ENCODE measurements at regions not wholly inside any gene's neighbourhood (a gene's known extent, or its start where the extent isn't known, plus 50 kb on each side); places are given as distances from the start of the nearest gene placed in this dataset.

DNA sequence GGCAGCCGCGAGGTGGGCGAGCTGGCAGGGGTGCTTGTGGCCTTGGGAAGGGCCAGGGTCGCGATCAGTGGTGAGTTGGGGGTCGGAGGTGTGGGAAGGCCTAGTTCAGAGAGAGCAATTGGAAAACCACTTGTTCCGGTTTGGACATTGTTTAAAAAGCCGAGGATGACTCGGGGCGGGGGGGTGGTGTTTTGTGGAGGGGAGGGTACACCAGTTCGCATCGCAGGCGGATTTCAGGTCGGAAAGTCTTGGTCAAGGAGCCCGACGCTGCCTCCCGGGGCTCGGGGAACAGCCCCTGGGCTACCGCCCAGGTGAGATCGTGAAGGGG is 66.4 kb downstream of the KPNA2 start:
- Histone ChIP-seq H3K36me3 (ENCODE audit: low read depth) (no peaks in the 10 kb centered on the region), H3K4me1 (ENCODE audit: insufficient read depth) (0 out of 2 replicates have a peak, but pooled peaks cover 6% of the 10 kb centered on the region), H3K9me2 (ENCODE audit: insufficient read depth) (no peaks in the 10 kb centered on the region), H3K79me2 (ENCODE audit: insufficient read depth) (peaks cover 27% of the 10 kb centered on the region), H2AFZ (peak overlapping the region; percentile 97), H3K9me3 (ENCODE audit: low read depth) (no peaks in the 10 kb centered on the region), H4K20me1 (ENCODE audit: insufficient read depth) (no peaks in the 10 kb centered on the region), H3K27ac (no peak overlapping the region), H3K4me3 (peak overlapping the region; percentile 80), H3K9ac (peak overlapping the region; percentile 88), H3K27me3 (replicated peaks; ENCODE audit: insufficient read depth) (no peaks in the 10 kb centered on the region), H3K4me2 (ENCODE audit: unreplicated experiment) (peak overlapping the region; percentile 76), H3F3A (ENCODE audit: insufficient read depth) (peaks cover 10% of the 10 kb centered on the region)
- in situ Hi-C loops (cut with MboI) = no loop called here
- 1% methylated on average over 16 to 19 of the region's 20 CpGs for WGBS, 2 experiments (ENCODE audit: low coverage in 1 of 2, low lambda C conversion rate in 2 of 2, missing lambda C conversion rate in 2 of 2)
- no peak for TF ChIP-seq EZH2phosphoT487 (IDR thresholded peaks at IDR 0.05; ENCODE audit: insufficient read depth, low read depth)
- no peak for TF ChIP-seq EZH2 (IDR thresholded peaks at IDR 0.05; ENCODE audit: insufficient read depth, poor library complexity, severe bottlenecking)
- DNase-seq = no peak

DNA sequence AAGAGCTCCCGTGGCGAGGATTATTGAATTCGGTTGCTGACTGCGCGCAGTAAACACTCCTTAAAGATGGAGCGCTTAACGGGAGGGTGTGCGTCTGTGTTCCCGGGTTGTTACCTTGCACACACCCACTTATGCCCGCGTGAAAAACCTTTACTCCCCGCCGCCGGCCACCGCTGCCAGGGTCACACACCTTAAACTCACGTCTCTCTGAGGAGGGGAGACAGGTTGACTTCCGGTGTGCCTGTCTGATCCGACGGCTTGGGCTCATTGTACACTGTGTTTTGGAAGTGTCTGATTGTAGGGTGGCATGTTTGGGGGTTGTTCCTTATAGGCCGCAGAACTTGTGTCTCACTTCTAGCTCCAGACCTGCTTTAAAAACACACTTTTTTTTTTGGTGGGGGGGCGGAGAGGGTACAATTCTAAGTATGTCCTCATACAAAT is 66.8 kb downstream of the KPNA2 start:
- peak overlapping the region; percentile 80 for H3K4me3 ChIP-seq
- peak overlapping the region; percentile 76 for H3K4me2 ChIP-seq (ENCODE audit: unreplicated experiment)
- H3K27ac ChIP-seq = no peak overlapping the region
- H3K9me2 ChIP-seq (ENCODE audit: insufficient read depth) = no peaks in the 10 kb centered on the region
- TF ChIP-seq EZH2phosphoT487 (IDR thresholded peaks at IDR 0.05; ENCODE audit: insufficient read depth, low read depth) (no peak), EZH2 (IDR thresholded peaks at IDR 0.05; ENCODE audit: insufficient read depth, poor library complexity, severe bottlenecking) (no peak)
- no peaks in the 10 kb centered on the region for H4K20me1 ChIP-seq (ENCODE audit: insufficient read depth)
- H3K9ac ChIP-seq = peak overlapping the region; percentile 88
- DNase-seq = peak; percentile 30
- no peaks in the 10 kb centered on the region for H3K36me3 ChIP-seq (ENCODE audit: low read depth)
- WGBS, 2 experiments (ENCODE audit: low coverage in 1 of 2, low lambda C conversion rate in 2 of 2, missing lambda C conversion rate in 2 of 2) = 2 to 4% methylated on average over 21 of the region's 21 CpGs
- in situ Hi-C loops (cut with MboI) = no loop called here
- no peaks in the 10 kb centered on the region for H3K9me3 ChIP-seq (ENCODE audit: low read depth)
- H3K4me1 ChIP-seq (ENCODE audit: insufficient read depth) = 0 out of 2 replicates have a peak, but pooled peaks cover 6% of the 10 kb centered on the region
- H2AFZ ChIP-seq = peak overlapping the region; percentile 97
- H3K27me3 ChIP-seq (replicated peaks; ENCODE audit: insufficient read depth) = no peaks in the 10 kb centered on the region
- peaks cover 31% of the 10 kb centered on the region for H3K79me2 ChIP-seq (ENCODE audit: insufficient read depth)
- H3F3A ChIP-seq (ENCODE audit: insufficient read depth) = peaks cover 10% of the 10 kb centered on the region

DNA sequence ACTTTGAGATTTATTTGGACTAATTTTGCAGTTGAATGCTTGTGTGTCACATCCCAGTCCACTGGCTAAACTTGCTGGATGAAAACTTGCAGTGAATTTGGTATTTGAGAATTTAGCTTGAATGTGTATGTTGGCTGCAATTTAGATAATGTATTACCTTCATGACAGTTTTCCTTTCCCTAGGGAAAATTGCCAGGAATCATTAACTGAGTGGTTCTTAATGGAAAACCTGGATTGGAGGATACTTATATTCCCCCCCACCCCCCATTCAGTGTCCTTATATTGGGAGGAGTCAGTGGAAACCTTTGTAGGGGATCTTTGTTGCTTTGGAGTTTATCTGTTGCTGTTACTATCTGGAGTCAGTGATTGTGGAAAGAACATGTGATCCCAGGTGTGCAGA is 67.6 kb downstream of the KPNA2 start:
- Histone ChIP-seq H3K9me2 (ENCODE audit: insufficient read depth) (no peaks in the 10 kb centered on the region), H3K9ac (0 out of 2 replicates have a peak overlapping the region, but pooled peaks have one; percentile 88), H4K20me1 (ENCODE audit: insufficient read depth) (no peaks in the 10 kb centered on the region), H3F3A (ENCODE audit: insufficient read depth) (peaks cover 10% of the 10 kb centered on the region), H3K4me1 (ENCODE audit: insufficient read depth) (0 out of 2 replicates have a peak, but pooled peaks cover 6% of the 10 kb centered on the region), H3K36me3 (ENCODE audit: low read depth) (no peaks in the 10 kb centered on the region), H3K79me2 (ENCODE audit: insufficient read depth) (peaks cover 37% of the 10 kb centered on the region), H3K27ac (no peak overlapping the region), H2AFZ (peak overlapping the region; percentile 97; the same call in 1 of the 2 replicates), H3K4me3 (peak overlapping the region; percentile 80; the same call in 1 of the 2 replicates), H3K9me3 (ENCODE audit: low read depth) (no peaks in the 10 kb centered on the region), H3K27me3 (replicated peaks; ENCODE audit: insufficient read depth) (no peaks in the 10 kb centered on the region), H3K4me2 (ENCODE audit: unreplicated experiment) (peak overlapping the region; percentile 76)
- DNase-seq = no peak
- TF ChIP-seq EZH2 (IDR thresholded peaks at IDR 0.05; ENCODE audit: insufficient read depth, poor library complexity, severe bottlenecking) (no peak), EZH2phosphoT487 (IDR thresholded peaks at IDR 0.05; ENCODE audit: insufficient read depth, low read depth) (no peak)
- in situ Hi-C loops (cut with MboI) = no loop called here

DNA sequence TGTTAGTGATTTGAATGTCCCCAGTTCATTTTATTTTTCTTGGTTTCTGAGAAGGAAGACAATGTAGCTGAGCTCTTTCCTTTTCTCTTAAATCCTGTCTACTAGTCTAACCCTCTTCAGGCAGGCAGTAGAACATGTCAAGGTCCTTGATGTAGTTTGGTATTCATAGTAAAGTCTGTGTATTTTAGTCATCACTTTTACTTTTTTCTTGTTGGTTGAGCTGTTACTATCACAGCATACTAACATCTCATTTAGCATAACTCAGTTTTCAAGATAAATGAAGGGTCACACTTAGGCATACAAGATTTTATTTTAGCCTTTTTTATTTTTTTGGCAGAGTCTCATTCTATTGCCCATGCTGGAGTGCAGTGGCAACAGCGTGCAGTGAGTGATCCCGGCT is 70.5 kb downstream of the KPNA2 start:
- Histone ChIP-seq H3K27ac (no peak overlapping the region), H2AFZ (no peak overlapping the region), H3F3A (ENCODE audit: insufficient read depth) (peaks cover 10% of the 10 kb centered on the region), H3K79me2 (ENCODE audit: insufficient read depth) (peaks cover 45% of the 10 kb centered on the region), H3K4me1 (ENCODE audit: insufficient read depth) (0 out of 2 replicates have a peak, but pooled peaks cover 6% of the 10 kb centered on the region), H3K9me3 (ENCODE audit: low read depth) (no peaks in the 10 kb centered on the region), H3K27me3 (replicated peaks; ENCODE audit: insufficient read depth) (no peaks in the 10 kb centered on the region), H3K4me2 (ENCODE audit: unreplicated experiment) (no peak overlapping the region), H3K9me2 (ENCODE audit: insufficient read depth) (no peaks in the 10 kb centered on the region), H3K9ac (no peak overlapping the region), H4K20me1 (ENCODE audit: insufficient read depth) (no peaks in the 10 kb centered on the region), H3K36me3 (ENCODE audit: low read depth) (no peaks in the 10 kb centered on the region), H3K4me3 (no peak overlapping the region)
- WGBS, 2 experiments (ENCODE audit: low coverage in 1 of 2, low lambda C conversion rate in 2 of 2, missing lambda C conversion rate in 2 of 2) = 99 to 100% methylated on average over 2 of the region's 2 CpGs
- DNase-seq = no peak
- TF ChIP-seq EZH2 (IDR thresholded peaks at IDR 0.05; ENCODE audit: insufficient read depth, poor library complexity, severe bottlenecking) = no peak
- TF ChIP-seq EZH2phosphoT487 (IDR thresholded peaks at IDR 0.05; ENCODE audit: insufficient read depth, low read depth) = no peak
- in situ Hi-C loops (cut with MboI) = no loop called here

DNA sequence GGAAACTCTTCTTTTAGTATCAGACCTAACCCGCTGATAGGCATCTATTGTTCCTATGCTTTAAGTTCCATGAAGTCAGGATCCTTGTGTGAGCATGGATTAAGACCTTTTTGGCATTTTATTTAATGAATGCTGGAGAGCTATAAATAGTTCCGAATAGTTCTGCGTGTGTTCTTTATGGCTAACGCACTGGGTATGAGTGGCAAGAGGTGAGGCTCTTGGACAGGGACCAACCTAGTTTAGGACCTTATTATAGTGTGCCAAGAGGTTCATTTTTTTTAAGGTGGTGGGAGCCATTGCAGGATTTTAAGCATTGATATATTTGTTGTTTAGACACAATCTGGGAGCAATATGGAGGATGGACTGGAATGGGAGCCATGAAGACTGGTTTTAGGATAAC is 71.8 kb downstream of the KPNA2 start:
- DNase-seq = no peak
- Histone ChIP-seq H3K4me2 (ENCODE audit: unreplicated experiment) (no peak overlapping the region), H2AFZ (no peak overlapping the region), H3K9me3 (ENCODE audit: low read depth) (no peaks in the 10 kb centered on the region), H4K20me1 (ENCODE audit: insufficient read depth) (no peaks in the 10 kb centered on the region), H3K79me2 (ENCODE audit: insufficient read depth) (peaks cover 45% of the 10 kb centered on the region), H3K36me3 (ENCODE audit: low read depth) (no peaks in the 10 kb centered on the region), H3F3A (ENCODE audit: insufficient read depth) (peaks cover 10% of the 10 kb centered on the region), H3K9ac (no peak overlapping the region), H3K4me3 (no peak overlapping the region), H3K27ac (no peak overlapping the region), H3K27me3 (replicated peaks; ENCODE audit: insufficient read depth) (no peaks in the 10 kb centered on the region), H3K9me2 (ENCODE audit: insufficient read depth) (no peaks in the 10 kb centered on the region), H3K4me1 (ENCODE audit: insufficient read depth) (0 out of 2 replicates have a peak, but pooled peaks cover 6% of the 10 kb centered on the region)
- in situ Hi-C loops (cut with MboI) = no loop called here
- TF ChIP-seq EZH2 (IDR thresholded peaks at IDR 0.05; ENCODE audit: insufficient read depth, poor library complexity, severe bottlenecking) (no peak), EZH2phosphoT487 (IDR thresholded peaks at IDR 0.05; ENCODE audit: insufficient read depth, low read depth) (no peak)
- 60 to 63% methylated on average over 4 of the region's 4 CpGs for WGBS, 2 experiments (ENCODE audit: low coverage in 1 of 2, low lambda C conversion rate in 2 of 2, missing lambda C conversion rate in 2 of 2)

Measured in GM23248 (cell line).